ENCODE measurements at regions not wholly inside any gene's neighbourhood (a gene's known extent, or its start where the extent isn't known, plus 50 kb on each side); places are given as distances from the start of the nearest gene placed in this dataset.

DNA sequence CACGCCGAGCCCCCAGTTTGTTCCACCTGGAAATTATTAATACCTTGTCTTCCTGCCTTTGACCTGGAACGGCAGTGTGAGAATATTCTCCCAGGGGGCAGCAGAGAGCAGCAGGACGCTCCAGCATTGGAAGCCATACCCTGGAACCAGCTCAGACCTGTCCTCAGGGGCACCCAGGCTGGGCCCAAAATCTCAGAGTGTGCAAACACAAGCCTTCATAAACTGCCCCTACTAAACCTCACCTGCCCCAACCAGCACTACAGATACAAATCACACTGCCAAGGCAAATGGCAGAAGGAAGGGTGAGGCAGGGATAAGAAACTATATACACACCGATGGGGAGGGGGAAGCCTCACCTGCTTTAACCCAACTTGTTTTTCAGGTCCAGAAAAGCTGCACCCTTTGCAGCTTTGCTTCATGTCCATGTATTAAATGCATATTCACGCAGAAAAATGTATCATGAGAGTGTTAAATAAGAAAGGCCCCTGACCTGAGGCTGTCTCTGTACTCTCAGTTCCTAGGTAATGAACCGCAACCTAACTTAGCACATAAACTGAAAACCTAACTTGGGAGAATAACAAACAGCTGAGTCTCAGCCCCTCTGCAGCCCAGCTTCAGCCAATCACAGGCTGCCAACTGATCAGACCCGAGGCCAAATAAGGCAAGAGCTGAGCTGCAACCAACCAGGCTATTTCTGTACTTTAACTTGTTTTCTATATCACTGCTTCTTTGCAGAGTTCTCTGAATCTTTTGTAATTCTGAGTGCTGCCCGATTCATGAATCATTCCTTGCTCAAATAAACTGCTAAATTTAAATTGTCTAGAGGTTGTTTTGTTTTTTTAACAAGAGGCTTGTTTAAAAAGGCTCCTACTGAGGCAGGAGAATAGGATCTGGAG lies 130.1 kb downstream of the SPTSSA start (continued):
- TF ChIP-seq, protein P1, sequence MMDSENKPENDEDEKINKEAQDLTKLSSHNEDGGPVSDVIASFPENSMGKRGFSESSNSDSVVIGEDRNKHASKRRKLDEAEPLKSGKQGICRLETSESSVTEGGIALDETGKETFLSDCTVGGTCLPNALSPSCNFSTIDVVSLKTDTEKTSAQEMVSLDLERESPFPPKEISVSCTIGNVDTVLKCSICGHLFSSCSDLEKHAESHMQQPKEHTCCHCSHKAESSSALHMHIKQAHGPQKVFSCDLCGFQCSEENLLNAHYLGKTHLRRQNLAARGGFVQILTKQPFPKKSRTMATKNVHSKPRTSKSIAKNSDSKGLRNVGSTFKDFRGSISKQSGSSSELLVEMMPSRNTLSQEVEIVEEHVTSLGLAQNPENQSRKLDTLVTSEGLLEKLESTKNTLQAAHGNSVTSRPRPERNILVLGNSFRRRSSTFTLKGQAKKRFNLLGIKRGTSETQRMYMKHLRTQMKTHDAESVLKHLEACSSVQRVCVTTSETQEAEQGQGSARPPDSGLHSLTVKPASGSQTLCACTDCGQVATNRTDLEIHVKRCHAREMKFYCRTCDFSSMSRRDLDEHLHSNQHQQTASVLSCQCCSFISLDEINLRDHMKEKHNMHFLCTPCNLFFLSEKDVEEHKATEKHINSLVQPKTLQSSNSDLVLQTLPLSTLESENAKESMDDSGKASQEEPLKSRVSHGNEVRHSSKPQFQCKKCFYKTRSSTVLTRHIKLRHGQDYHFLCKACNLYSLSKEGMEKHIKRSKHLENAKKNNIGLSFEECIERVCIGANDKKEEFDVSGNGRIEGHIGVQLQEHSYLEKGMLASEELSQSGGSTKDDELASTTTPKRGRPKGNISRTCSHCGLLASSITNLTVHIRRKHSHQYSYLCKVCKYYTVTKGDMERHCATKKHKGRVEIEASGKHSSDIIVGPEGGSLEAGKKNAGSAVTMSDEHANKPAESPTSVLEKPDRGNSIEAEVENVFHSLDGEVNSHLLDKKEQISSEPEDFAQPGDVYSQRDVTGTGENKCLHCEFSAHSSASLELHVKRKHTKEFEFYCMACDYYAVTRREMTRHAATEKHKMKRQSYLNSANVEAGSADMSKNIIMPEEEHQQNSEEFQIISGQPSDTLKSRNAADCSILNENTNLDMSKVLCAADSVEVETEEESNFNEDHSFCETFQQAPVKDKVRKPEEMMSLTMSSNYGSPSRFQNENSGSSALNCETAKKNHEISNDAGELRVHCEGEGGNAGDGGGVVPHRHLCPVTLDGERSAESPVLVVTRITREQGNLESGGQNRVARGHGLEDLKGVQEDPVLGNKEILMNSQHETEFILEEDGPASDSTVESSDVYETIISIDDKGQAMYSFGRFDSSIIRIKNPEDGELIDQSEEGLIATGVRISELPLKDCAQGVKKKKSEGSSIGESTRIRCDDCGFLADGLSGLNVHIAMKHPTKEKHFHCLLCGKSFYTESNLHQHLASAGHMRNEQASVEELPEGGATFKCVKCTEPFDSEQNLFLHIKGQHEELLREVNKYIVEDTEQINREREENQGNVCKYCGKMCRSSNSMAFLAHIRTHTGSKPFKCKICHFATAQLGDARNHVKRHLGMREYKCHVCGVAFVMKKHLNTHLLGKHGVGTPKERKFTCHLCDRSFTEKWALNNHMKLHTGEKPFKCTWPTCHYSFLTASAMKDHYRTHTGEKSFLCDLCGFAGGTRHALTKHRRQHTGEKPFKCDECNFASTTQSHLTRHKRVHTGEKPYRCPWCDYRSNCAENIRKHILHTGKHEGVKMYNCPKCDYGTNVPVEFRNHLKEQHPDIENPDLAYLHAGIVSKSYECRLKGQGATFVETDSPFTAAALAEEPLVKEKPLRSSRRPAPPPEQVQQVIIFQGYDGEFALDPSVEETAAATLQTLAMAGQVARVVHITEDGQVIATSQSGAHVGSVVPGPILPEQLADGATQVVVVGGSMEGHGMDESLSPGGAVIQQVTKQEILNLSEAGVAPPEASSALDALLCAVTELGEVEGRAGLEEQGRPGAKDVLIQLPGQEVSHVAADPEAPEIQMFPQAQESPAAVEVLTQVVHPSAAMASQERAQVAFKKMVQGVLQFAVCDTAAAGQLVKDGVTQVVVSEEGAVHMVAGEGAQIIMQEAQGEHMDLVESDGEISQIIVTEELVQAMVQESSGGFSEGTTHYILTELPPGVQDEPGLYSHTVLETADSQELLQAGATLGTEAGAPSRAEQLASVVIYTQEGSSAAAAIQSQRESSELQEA (CRISPR knock-in tag; IDR thresholded peaks at IDR 0.05; ENCODE audit: not compliant biosample characterization), result no peak
- TF ChIP-seq, protein P2, sequence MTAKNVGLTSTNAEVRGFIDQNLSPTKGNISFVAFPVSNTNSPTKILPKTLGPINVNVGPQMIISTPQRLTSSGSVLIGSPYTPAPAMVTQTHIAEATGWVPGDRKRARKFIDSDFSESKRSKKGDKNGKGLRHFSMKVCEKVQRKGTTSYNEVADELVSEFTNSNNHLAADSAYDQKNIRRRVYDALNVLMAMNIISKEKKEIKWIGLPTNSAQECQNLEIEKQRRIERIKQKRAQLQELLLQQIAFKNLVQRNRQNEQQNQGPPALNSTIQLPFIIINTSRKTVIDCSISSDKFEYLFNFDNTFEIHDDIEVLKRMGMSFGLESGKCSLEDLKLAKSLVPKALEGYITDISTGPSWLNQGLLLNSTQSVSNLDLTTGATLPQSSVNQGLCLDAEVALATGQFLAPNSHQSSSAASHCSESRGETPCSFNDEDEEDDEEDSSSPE (CRISPR knock-in tag; IDR thresholded peaks at IDR 0.05), result peak; percentile 23; the same call in 1 of the 2 replicates
- TF ChIP-seq ZNF34 (CRISPR knock-in tag; IDR thresholded peaks at IDR 0.05; ENCODE audit: borderline replicate concordance) (peak; percentile 96; the same call in 1 of the 2 replicates), PATZ1 (CRISPR knock-in tag; IDR thresholded peaks at IDR 0.05) (peak; percentile 51; the same call in 1 of the 2 replicates), ZNF160 (CRISPR knock-in tag; IDR thresholded peaks at IDR 0.05) (no peak; the same call in 1 of the 2 replicates), ZNF3 (CRISPR knock-in tag; IDR thresholded peaks at IDR 0.05) (peak; percentile 76), ZSCAN30 (CRISPR knock-in tag; IDR thresholded peaks at IDR 0.05) (peak; percentile 47; the same call in 1 of the 2 replicates), ZNF512B (CRISPR knock-in tag; IDR thresholded peaks at IDR 0.05; ENCODE audit: borderline replicate concordance) (peak; percentile 76; the same call in 1 of the 2 replicates), ZNF557 (CRISPR knock-in tag; IDR thresholded peaks at IDR 0.05) (0 out of 2 replicates have a peak, but pooled peaks have one; percentile 73), ZBTB1 (CRISPR knock-in tag; IDR thresholded peaks at IDR 0.05; ENCODE audit: borderline replicate concordance) (peak; percentile 83; the same call in 1 of the 2 replicates)
- TF ChIP-seq, protein P3, sequence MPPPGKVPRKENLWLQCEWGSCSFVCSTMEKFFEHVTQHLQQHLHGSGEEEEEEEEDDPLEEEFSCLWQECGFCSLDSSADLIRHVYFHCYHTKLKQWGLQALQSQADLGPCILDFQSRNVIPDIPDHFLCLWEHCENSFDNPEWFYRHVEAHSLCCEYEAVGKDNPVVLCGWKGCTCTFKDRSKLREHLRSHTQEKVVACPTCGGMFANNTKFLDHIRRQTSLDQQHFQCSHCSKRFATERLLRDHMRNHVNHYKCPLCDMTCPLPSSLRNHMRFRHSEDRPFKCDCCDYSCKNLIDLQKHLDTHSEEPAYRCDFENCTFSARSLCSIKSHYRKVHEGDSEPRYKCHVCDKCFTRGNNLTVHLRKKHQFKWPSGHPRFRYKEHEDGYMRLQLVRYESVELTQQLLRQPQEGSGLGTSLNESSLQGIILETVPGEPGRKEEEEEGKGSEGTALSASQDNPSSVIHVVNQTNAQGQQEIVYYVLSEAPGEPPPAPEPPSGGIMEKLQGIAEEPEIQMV (CRISPR knock-in tag; IDR thresholded peaks at IDR 0.05; ENCODE audit: low read depth), result no peak; the same call in none of the 2 replicates

Data from HepG2 (cell line).